GM12878 (cell line): ENCODE measurements at regions not wholly inside any gene's neighbourhood (a gene's known extent, or its start where the extent isn't known, plus 50 kb on each side); places are given as distances from the start of the nearest gene placed in this dataset.

Experiments used
- ATAC-seq: fragments of 200-7000 bp; cut with Tn5 transposase; 3 replicates; pipeline ENCODE4 v1.9.1; 2020; ENCODE audit warnings: mild to moderate bottlenecking, moderate library complexity
- BruUV-seq: library from RNA; stranded (reverse); fragments of 400-500 nt; replicated peaks from 2 replicates; lab custom pipeline; 2021; lab: Mats Ljungman, UMichigan
- CTCF ChIA-PET: fragments of 300-600 bp; sonication (Branson Sonifier 250); formaldehyde crosslinking; extraction: SDS; loops from one replicate; lab custom pipeline; 2021; ENCODE audit warnings: inconsistent platforms; lab: Yijun Ruan, JAX
- POLR2A ChIA-PET: fragments of 350-600 bp; formaldehyde crosslinking; extraction: SDS; loops from one replicate; lab custom pipeline; 2021; ENCODE audit warnings: inconsistent platforms; lab: Charles Lee
- RAD21 ChIA-PET: fragments of 300-600 bp; sonication (Branson Sonifier 250); formaldehyde crosslinking; loops from one replicate; lab custom pipeline; 2023; ENCODE audit warnings: antibody characterized with exemption; ENCODE audit not compliant: unreplicated experiment; lab: Charles Lee
- SMC1A ChIA-PET: fragments of 300-600 bp; sonication (Branson Sonifier 250); formaldehyde crosslinking; loops from one replicate; lab custom pipeline; 2023; ENCODE audit not compliant: unreplicated experiment, uncharacterized antibody; lab: Charles Lee
- DNase-seq: peaks from one replicate; pipeline ENCODE4 v3.0.0-alpha.2; 2011; ENCODE audit warnings: low read depth, low spot score
- FAIRE-seq: peaks from 3 replicates; lab custom pipeline; 2011; peaks lifted over from hg19 to GRCh38; lab: Jason Lieb, UNC
- H2AFZ ChIP-seq: 2 replicates; pipeline ENCODE4 v1.6.0; 2011; ENCODE audit warnings: low read depth, low read length, control low read depth; ENCODE audit not compliant: control insufficient read depth
- H3K27ac ChIP-seq: 2 replicates; pipeline ENCODE4 v1.5.1; 2011; ENCODE audit warnings: control low read depth; ENCODE audit not compliant: control insufficient read depth, insufficient read depth
- H3K27me3 ChIP-seq, 2 experiments: replicated peaks in 1 of 2; 2 replicates each; pipeline versions ENCODE4 v1.6.0 to v1.6.1; 2011; ENCODE audit warnings: low read length in 1 of 2; ENCODE audit not compliant: control insufficient read depth in 2 of 2, insufficient read depth in 2 of 2
- H3K36me3 ChIP-seq, 2 experiments: 2 replicates each; pipeline ENCODE4 v1.5.1; 2011; ENCODE audit warnings: low read length in 1 of 2; ENCODE audit not compliant: control insufficient read depth in 2 of 2, insufficient read depth in 2 of 2
- H3K4me1 ChIP-seq: 2 replicates; pipeline ENCODE4 v1.6.1; 2011; ENCODE audit warnings: mild to moderate bottlenecking, low read length, moderate library complexity, mixed read lengths; ENCODE audit not compliant: control insufficient read depth, insufficient read depth
- H3K4me2 ChIP-seq: 2 replicates; pipeline ENCODE4 v1.6.0; 2011; ENCODE audit warnings: control low read depth; ENCODE audit not compliant: control insufficient read depth, insufficient read depth
- H3K4me3 ChIP-seq: fragments of 200-600 bp; sonication (generic); 2 replicates; pipeline ENCODE4 v1.5.1; 2016
- H3K79me2 ChIP-seq: 2 replicates; pipeline ENCODE4 v1.6.0; 2011; ENCODE audit warnings: low read length; ENCODE audit not compliant: control insufficient read depth, insufficient read depth
- H3K9ac ChIP-seq: 2 replicates; pipeline ENCODE4 v1.8.0; 2011; ENCODE audit warnings: low read length, control low read depth, mixed read lengths; ENCODE audit not compliant: control insufficient read depth, insufficient read depth
- H3K9me3 ChIP-seq: replicated peaks from 3 replicates; pipeline ENCODE4 v1.5.1; 2011; ENCODE audit warnings: mild to moderate bottlenecking, low read length; ENCODE audit not compliant: control insufficient read depth, insufficient read depth
- H4K20me1 ChIP-seq: 2 replicates; pipeline ENCODE4 v1.6.0; 2011; ENCODE audit not compliant: control insufficient read depth, insufficient read depth
- ASH2L ChIP-seq: fragments of 300-600, 200-600 bp; sonication (generic); IDR thresholded peaks from 2 replicates; pipeline ENCODE4 v1.6.1; 2017; ENCODE audit warnings: low read depth, mild to moderate bottlenecking, borderline replicate concordance
- BCL11A ChIP-seq: IDR thresholded peaks from 2 replicates; pipeline ENCODE4 v1.6.1; 2011; ENCODE audit warnings: low read depth, low read length
- CEBPB ChIP-seq, 2 experiments: fragments of 150-350 bp in 1 of 2; IDR thresholded peaks; 2 replicates each; pipeline ENCODE4 v1.6.1; 2012 to 2014; ENCODE audit warnings: low read depth in 2 of 2, low read length in 2 of 2, borderline replicate concordance in 1 of 2, inconsistent platforms in 1 of 2
- CREM ChIP-seq: IDR thresholded peaks from 2 replicates; pipeline ENCODE4 v1.6.1; 2014; ENCODE audit warnings: antibody characterized with exemption, low read depth
- LARP7 ChIP-seq: fragments of 450-650 bp; IDR thresholded peaks from 2 replicates; pipeline ENCODE4 v1.6.1; 2017; ENCODE audit warnings: mild to moderate bottlenecking
- MEF2A ChIP-seq: IDR thresholded peaks from 2 replicates; pipeline ENCODE4 v1.6.1; 2011; ENCODE audit warnings: low read depth, mild to moderate bottlenecking, low read length, moderate library complexity; ENCODE audit not compliant: insufficient read depth
- MYB ChIP-seq: fragments of 150-350 bp; IDR thresholded peaks from 2 replicates; pipeline ENCODE4 v1.6.1; 2014; ENCODE audit warnings: mild to moderate bottlenecking, low read depth, low read length, borderline replicate concordance
- NR2C2 ChIP-seq: IDR thresholded peaks from 2 replicates; pipeline ENCODE4 v1.6.1; 2011; ENCODE audit warnings: borderline replicate concordance, low read depth; ENCODE audit not compliant: control insufficient read depth, insufficient read length
- PKNOX1 ChIP-seq: fragments of 450-650 bp; IDR thresholded peaks from 2 replicates; pipeline ENCODE4 v1.6.1; 2016; ENCODE audit warnings: mild to moderate bottlenecking
- PML ChIP-seq: IDR thresholded peaks from 2 replicates; pipeline ENCODE4 v1.6.1; 2012; ENCODE audit warnings: low read length, inconsistent platforms
- POLR2AphosphoS2 ChIP-seq: IDR thresholded peaks from 2 replicates; pipeline ENCODE4 v1.6.1; 2011; ENCODE audit warnings: low read depth, mild to moderate bottlenecking, low read length, improper control_type of control experiment, moderate library complexity
- POLR2AphosphoS5 ChIP-seq: IDR thresholded peaks from 2 replicates; pipeline ENCODE4 v1.6.1; 2011; ENCODE audit warnings: mild to moderate bottlenecking, low read length, inconsistent platforms
- SMAD1 ChIP-seq: fragments of 450-650 bp; IDR thresholded peaks from 2 replicates; pipeline ENCODE4 v1.6.1; 2018; ENCODE audit warnings: mild to moderate bottlenecking, low read depth; ENCODE audit not compliant: partially characterized antibody
- SMC3 ChIP-seq: IDR thresholded peaks from 2 replicates; pipeline ENCODE4 v1.6.1; 2011; ENCODE audit warnings: low read length, improper control_type of control experiment, borderline replicate concordance
- SREBF1 ChIP-seq: IDR thresholded peaks from 2 replicates; pipeline ENCODE4 v1.6.1; 2012; ENCODE audit warnings: mild to moderate bottlenecking, low read length
- STAT1 ChIP-seq: fragments of 450-650 bp; conservative IDR thresholded peaks from 2 replicates; pipeline ENCODE4 v1.6.1; 2014; ENCODE audit warnings: antibody characterized with exemption, mild to moderate bottlenecking
- YY1 ChIP-seq: IDR thresholded peaks from 2 replicates; pipeline ENCODE4 v1.6.1; 2011; ENCODE audit warnings: low read depth, mild to moderate bottlenecking, low read length
- WGBS: methylation state at CpG from one replicate; pipeline ENCODE4 v1.1.6; 2016; ENCODE audit warnings: low lambda C conversion rate; ENCODE audit not compliant: insufficient replicate concordance, insufficient coverage; ENCODE audit errors: missing lambda C conversion rate; 5-methylcytosine and 5-hydroxymethylcytosine counted together
- in situ Hi-C: fragments of 300-500 bp; cut with MboI; formaldehyde crosslinking; loops from 9 replicates; pipeline ENCODE4 v1.14.3; 2018; ENCODE audit warnings: mixed read lengths
- intact Hi-C: fragments of 100-400 bp; cut with micrococcal nuclease; formaldehyde crosslinking; loops from one replicate; pipeline ENCODE4 v1.14.2; 2022; ENCODE audit not compliant: unreplicated experiment
- TF ChIP-seq, protein P1 (sequence below): IDR thresholded peaks from 2 replicates; pipeline ENCODE4 v1.6.1; 2012; ENCODE audit warnings: low read depth, low read length, improper control_type of control experiment

- TF ChIP-seq BCL11A = no peak
- no peak for TF ChIP-seq NR2C2
- TF ChIP-seq, protein P1, sequence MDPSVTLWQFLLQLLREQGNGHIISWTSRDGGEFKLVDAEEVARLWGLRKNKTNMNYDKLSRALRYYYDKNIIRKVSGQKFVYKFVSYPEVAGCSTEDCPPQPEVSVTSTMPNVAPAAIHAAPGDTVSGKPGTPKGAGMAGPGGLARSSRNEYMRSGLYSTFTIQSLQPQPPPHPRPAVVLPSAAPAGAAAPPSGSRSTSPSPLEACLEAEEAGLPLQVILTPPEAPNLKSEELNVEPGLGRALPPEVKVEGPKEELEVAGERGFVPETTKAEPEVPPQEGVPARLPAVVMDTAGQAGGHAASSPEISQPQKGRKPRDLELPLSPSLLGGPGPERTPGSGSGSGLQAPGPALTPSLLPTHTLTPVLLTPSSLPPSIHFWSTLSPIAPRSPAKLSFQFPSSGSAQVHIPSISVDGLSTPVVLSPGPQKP = no peak
- TF ChIP-seq CREM = no peak
- no peak for TF ChIP-seq SREBF1
- TF ChIP-seq YY1 = no peak
- no peak for TF ChIP-seq PML
- TF ChIP-seq LARP7 = no peak
- no peak for TF ChIP-seq STAT1
- no peak for TF ChIP-seq MYB
- TF ChIP-seq SMC3 = no peak
- no peak for TF ChIP-seq POLR2AphosphoS5
- no peak for TF ChIP-seq MEF2A
- TF ChIP-seq PKNOX1 = no peak
- TF ChIP-seq ASH2L = no peak
- TF ChIP-seq POLR2AphosphoS2 = no peak
- no peak for TF ChIP-seq CEBPB (IDR thresholded peaks at IDR 0.05; ENCODE audit: borderline replicate concordance in 1 of 2, low read depth in 2 of 2, low read length in 2 of 2)
- no peak for TF ChIP-seq SMAD1
- TF ChIP-seq, all 136 proteins: peak for 0
- WGBS = 46% methylated on average over 6 of the region's 6 CpGs
- DNase-seq (no peak), ATAC-seq (no peak), FAIRE-seq (no peak)
- Histone ChIP-seq H3K4me2 (no peak overlapping the region), H3K4me3 (no peak overlapping the region), H3K27ac (no peak overlapping the region), H3K4me1 (no peaks in the 10 kb centered on the region), H3K9me3 (no peaks in the 10 kb centered on the region), H3K36me3 (no peaks in the 10 kb centered on the region), H4K20me1 (no peaks in the 10 kb centered on the region), H3K79me2 (no peaks in the 10 kb centered on the region), H3K9ac (no peak overlapping the region), H3K27me3 (no peaks in the 10 kb centered on the region; a peak in 1 of 4 replicates), H2AFZ (no peak overlapping the region)
- intact Hi-C loops = no loop called here
- no TSS peak for BruUV-seq
- ChIA-PET SMC1A (no interaction called here), CTCF (no interaction called here), POLR2A (no interaction called here), RAD21 (no interaction called here)
- in situ Hi-C loops = no loop called here
Observed at GRCh38 chr10:3502673-3503072, 282.3 kb downstream of the KLF6 start.
